SK-N-SH (cell line): ENCODE measurements at regions not wholly inside any gene's neighbourhood (a gene's known extent, or its start where the extent isn't known, plus 50 kb on each side); places are given as distances from the start of the nearest gene placed in this dataset.

Experiments used
- CTCF ChIA-PET: fragments of 300-600, 350-600 bp; formaldehyde crosslinking; extraction: SDS; loops from one replicate; lab custom pipeline; 2021; lab: Yijun Ruan, JAX
- POLR2A ChIA-PET: fragments of 350-600 bp; sonication (Branson Sonifier 250); formaldehyde crosslinking; extraction: SDS; loops from one replicate; lab custom pipeline; 2020; ENCODE audit warnings: antibody characterized with exemption, inconsistent platforms; lab: Yijun Ruan, JAX
- DNase-seq: peaks from one replicate; pipeline ENCODE4 v3.0.0; 2012
- H2AFZ ChIP-seq: fragments of 200-600 bp; sonication (generic); 2 replicates; pipeline ENCODE4 v1.8.1; 2016; ENCODE audit warnings: antibody characterized with exemption, mild to moderate bottlenecking, low read depth
- H3F3A ChIP-seq: fragments of 200-600 bp; sonication (generic); replicated peaks from 2 replicates; pipeline ENCODE3; 2016; ENCODE audit warnings: antibody characterized with exemption, mild to moderate bottlenecking; ENCODE audit not compliant: insufficient read depth
- H3K27ac ChIP-seq, 2 experiments: fragments of 200-500 bp in 1 of 2; fragments of 200-600 bp in 1 of 2; sonication (Bioruptor generic) in 1 of 2; sonication (generic), shearing (Covaris generic) in 1 of 2; 2 replicates each; pipeline versions ENCODE4 v1.5.1 to v1.6.1; 2014 to 2016; ENCODE audit warnings: low read depth in 2 of 2, inconsistent platforms in 1 of 2, low read length in 1 of 2, mild to moderate bottlenecking in 1 of 2, mixed read lengths in 1 of 2
- H3K27me3 ChIP-seq: fragments of 200-600 bp; sonication (generic), shearing (Covaris generic); 2 replicates; pipeline ENCODE4 v1.6.1; 2016; ENCODE audit warnings: mixed run types; ENCODE audit not compliant: insufficient read depth
- H3K36me3 ChIP-seq, 2 experiments: fragments of 200-500 bp in 1 of 2; fragments of 200-600 bp in 1 of 2; sonication (Bioruptor generic) in 1 of 2; sonication (generic) in 1 of 2; replicated peaks in 1 of 2; 2 replicates each; pipeline versions ENCODE3 to v1.5.1; 2014 to 2016; ENCODE audit warnings: low read length in 1 of 2, mild to moderate bottlenecking in 1 of 2; ENCODE audit not compliant: insufficient read depth in 2 of 2, control insufficient read depth in 1 of 2
- H3K4me1 ChIP-seq, 2 experiments: fragments of 200-500 bp in 1 of 2; fragments of 200-600 bp in 1 of 2; sonication (Bioruptor generic) in 1 of 2; sonication (generic), shearing (Covaris generic) in 1 of 2; 2 replicates each; pipeline versions ENCODE4 v1.5.1 to v1.6.1; 2014 to 2016; ENCODE audit warnings: low read depth in 1 of 2, low read length in 1 of 2, mixed run types in 1 of 2; ENCODE audit not compliant: insufficient read depth in 2 of 2, control insufficient read depth in 1 of 2
- H3K4me2 ChIP-seq: fragments of 200-600 bp; sonication (generic), shearing (Covaris generic); 2 replicates; pipeline ENCODE4 v1.6.1; 2017; ENCODE audit warnings: mixed run types
- H3K4me3 ChIP-seq, 2 experiments: fragments of 200-500 bp in 1 of 2; fragments of 200-600 bp in 1 of 2; sonication (Bioruptor generic) in 1 of 2; sonication (generic), shearing (Covaris generic) in 1 of 2; 2 replicates each; pipeline versions ENCODE4 v1.5.1 to v1.8.1; 2014 to 2016; ENCODE audit warnings: low read depth in 2 of 2, inconsistent platforms in 1 of 2, low read length in 1 of 2, mild to moderate bottlenecking in 1 of 2, mixed read lengths in 1 of 2, moderate library complexity in 1 of 2
- H3K79me2 ChIP-seq: fragments of 200-600 bp; sonication (generic); 2 replicates; pipeline ENCODE4 v1.8.1; 2017; ENCODE audit warnings: mild to moderate bottlenecking; ENCODE audit not compliant: insufficient read depth
- H3K9ac ChIP-seq: fragments of 200-600 bp; sonication (generic); 2 replicates; pipeline ENCODE4 v1.6.1; 2017; ENCODE audit warnings: mixed run types
- H3K9me2 ChIP-seq: fragments of 200-600 bp; sonication (generic); 2 replicates; pipeline ENCODE4 v1.6.1; 2017; ENCODE audit warnings: mixed run types
- H3K9me3 ChIP-seq: fragments of 200-600 bp; sonication (generic); 2 replicates; pipeline ENCODE4 v1.6.1; 2017; ENCODE audit warnings: mixed run types, mild to moderate bottlenecking, moderate library complexity
- H4K20me1 ChIP-seq: fragments of 200-600 bp; sonication (generic); 2 replicates; pipeline ENCODE4 v1.6.1; 2017; ENCODE audit warnings: mild to moderate bottlenecking, mixed run types; ENCODE audit not compliant: insufficient read depth
- CHD2 ChIP-seq: fragments of 150-350 bp; IDR thresholded peaks from 2 replicates; pipeline ENCODE4 v1.6.1; 2018; ENCODE audit warnings: low read length; ENCODE audit not compliant: partially characterized antibody
- EP300 ChIP-seq, 2 experiments: IDR thresholded peaks; 2 replicates each; pipeline versions ENCODE4 v1.4.0 to v1.6.1; 2012; ENCODE audit warnings: borderline replicate concordance in 1 of 2, low read depth in 1 of 2, low read length in 1 of 2
- EZH2phosphoT487 ChIP-seq: fragments of 200-600 bp; sonication (generic); IDR thresholded peaks from 2 replicates; pipeline ENCODE4 v1.6.1; 2017; ENCODE audit warnings: low read depth, mixed run types, mild to moderate bottlenecking, antibody characterized with exemption, moderate library complexity, borderline replicate concordance
- GABPA ChIP-seq: IDR thresholded peaks from 2 replicates; pipeline ENCODE4 v1.4.0; 2012; ENCODE audit warnings: low read depth, mild to moderate bottlenecking
- GATA2 ChIP-seq: sonication (generic); formaldehyde crosslinking; IDR thresholded peaks from 2 replicates; pipeline ENCODE4 v1.5.0; 2020; ENCODE audit warnings: mild to moderate bottlenecking, missing genetic modification reagents
- JUND ChIP-seq: IDR thresholded peaks from 2 replicates; pipeline ENCODE4 v1.4.0; 2012
- MXI1 ChIP-seq: IDR thresholded peaks from 2 replicates; pipeline ENCODE4 v1.6.1; 2012; ENCODE audit warnings: mild to moderate bottlenecking, low read depth, low read length, improper control_type of control experiment
- NFIC ChIP-seq: IDR thresholded peaks from 2 replicates; pipeline ENCODE4 v1.4.0; 2012; ENCODE audit warnings: borderline replicate concordance
- RAD21 ChIP-seq: IDR thresholded peaks from 2 replicates; pipeline ENCODE4 v1.6.1; 2012; ENCODE audit warnings: mild to moderate bottlenecking, low read length
- REST ChIP-seq: IDR thresholded peaks from 2 replicates; pipeline ENCODE4 v1.6.1; 2012; ENCODE audit warnings: mild to moderate bottlenecking, low read depth, low read length, moderate library complexity
- SIN3A ChIP-seq: IDR thresholded peaks from 2 replicates; pipeline ENCODE4 v1.6.1; 2012; ENCODE audit warnings: low read depth, mild to moderate bottlenecking, low read length, moderate library complexity, borderline replicate concordance
- USF1 ChIP-seq: IDR thresholded peaks from 2 replicates; pipeline ENCODE4 v1.4.0; 2012; ENCODE audit warnings: low read depth, borderline replicate concordance
- USF2 ChIP-seq: fragments of 150-350 bp; IDR thresholded peaks from 2 replicates; pipeline ENCODE4 v1.6.1; 2017; ENCODE audit warnings: antibody characterized with exemption, low read length, low read depth, borderline replicate concordance
- WGBS: methylation state at CpG from one replicate; pipeline ENCODE4 v1.1.6; 2017; ENCODE audit warnings: low lambda C conversion rate; 5-methylcytosine and 5-hydroxymethylcytosine counted together
- TF ChIP-seq, protein P1 (sequence below): fragments of 200-600 bp; sonication (generic); IDR thresholded peaks from 2 replicates; pipeline ENCODE4 v1.6.1; 2017; ENCODE audit warnings: antibody characterized with exemption, mild to moderate bottlenecking, moderate library complexity
- TF ChIP-seq, protein P2 (sequence below): IDR thresholded peaks from 2 replicates; pipeline ENCODE4 v1.4.0; 2012; ENCODE audit warnings: low read depth
- TF ChIP-seq, protein P3 (sequence below): IDR thresholded peaks from 2 replicates; pipeline ENCODE4; 2012

DNA sequence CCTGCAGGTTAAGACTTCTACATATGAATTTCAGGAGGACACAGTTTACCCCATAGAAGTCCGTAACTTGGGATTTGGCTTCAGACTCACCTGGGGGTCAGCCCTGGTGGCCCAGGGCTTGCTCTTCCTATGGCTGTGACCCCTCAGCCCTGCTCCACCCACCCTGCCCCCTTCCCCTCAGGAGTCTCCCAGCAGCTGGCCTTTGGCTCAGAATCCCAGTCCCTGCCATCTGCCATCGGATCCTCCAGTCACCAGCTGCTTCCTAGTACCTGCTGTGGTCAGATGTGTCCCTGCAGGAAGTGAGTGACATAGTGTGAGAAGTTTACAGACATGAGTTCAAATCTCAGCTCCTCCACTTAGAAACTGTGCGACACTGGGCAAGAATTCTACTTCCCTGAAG is 332.6 kb downstream of the NPHP4 start:
- H3K27me3 ChIP-seq: no peaks in the 10 kb centered on the region
- H3K9me2 ChIP-seq: no peaks in the 10 kb centered on the region

More for the DNA sequence above, 332.6 kb downstream of the NPHP4 start:
- no peaks in the 10 kb centered on the region for H3K36me3 ChIP-seq
- DNase-seq: no peak
- TF ChIP-seq, protein P1, sequence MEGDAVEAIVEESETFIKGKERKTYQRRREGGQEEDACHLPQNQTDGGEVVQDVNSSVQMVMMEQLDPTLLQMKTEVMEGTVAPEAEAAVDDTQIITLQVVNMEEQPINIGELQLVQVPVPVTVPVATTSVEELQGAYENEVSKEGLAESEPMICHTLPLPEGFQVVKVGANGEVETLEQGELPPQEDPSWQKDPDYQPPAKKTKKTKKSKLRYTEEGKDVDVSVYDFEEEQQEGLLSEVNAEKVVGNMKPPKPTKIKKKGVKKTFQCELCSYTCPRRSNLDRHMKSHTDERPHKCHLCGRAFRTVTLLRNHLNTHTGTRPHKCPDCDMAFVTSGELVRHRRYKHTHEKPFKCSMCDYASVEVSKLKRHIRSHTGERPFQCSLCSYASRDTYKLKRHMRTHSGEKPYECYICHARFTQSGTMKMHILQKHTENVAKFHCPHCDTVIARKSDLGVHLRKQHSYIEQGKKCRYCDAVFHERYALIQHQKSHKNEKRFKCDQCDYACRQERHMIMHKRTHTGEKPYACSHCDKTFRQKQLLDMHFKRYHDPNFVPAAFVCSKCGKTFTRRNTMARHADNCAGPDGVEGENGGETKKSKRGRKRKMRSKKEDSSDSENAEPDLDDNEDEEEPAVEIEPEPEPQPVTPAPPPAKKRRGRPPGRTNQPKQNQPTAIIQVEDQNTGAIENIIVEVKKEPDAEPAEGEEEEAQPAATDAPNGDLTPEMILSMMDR: no peak
- no peak for TF ChIP-seq CHD2
- TF ChIP-seq, protein P2, sequence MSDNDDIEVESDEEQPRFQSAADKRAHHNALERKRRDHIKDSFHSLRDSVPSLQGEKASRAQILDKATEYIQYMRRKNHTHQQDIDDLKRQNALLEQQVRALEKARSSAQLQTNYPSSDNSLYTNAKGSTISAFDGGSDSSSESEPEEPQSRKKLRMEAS: no peak
- TF ChIP-seq JUND: no peak
- no peak for TF ChIP-seq EZH2phosphoT487
- TF ChIP-seq, protein P3, sequence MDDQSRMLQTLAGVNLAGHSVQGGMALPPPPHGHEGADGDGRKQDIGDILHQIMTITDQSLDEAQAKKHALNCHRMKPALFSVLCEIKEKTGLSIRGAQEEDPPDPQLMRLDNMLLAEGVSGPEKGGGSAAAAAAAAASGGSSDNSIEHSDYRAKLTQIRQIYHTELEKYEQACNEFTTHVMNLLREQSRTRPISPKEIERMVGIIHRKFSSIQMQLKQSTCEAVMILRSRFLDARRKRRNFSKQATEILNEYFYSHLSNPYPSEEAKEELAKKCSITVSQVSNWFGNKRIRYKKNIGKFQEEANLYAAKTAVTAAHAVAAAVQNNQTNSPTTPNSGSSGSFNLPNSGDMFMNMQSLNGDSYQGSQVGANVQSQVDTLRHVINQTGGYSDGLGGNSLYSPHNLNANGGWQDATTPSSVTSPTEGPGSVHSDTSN: no peak
- no peak for TF ChIP-seq USF2
- TF ChIP-seq EP300 (IDR thresholded peaks at IDR 0.05; ENCODE audit: borderline replicate concordance in 1 of 2, low read depth in 1 of 2, low read length in 1 of 2): no peak
- no peak for TF ChIP-seq MXI1
- TF ChIP-seq RAD21: no peak
- TF ChIP-seq REST: no peak
- no peak for TF ChIP-seq SIN3A
- TF ChIP-seq USF1: no peak
- no peak for TF ChIP-seq GATA2 (CRISPR knock-in tag)
- no peak for TF ChIP-seq GABPA
- no peak for TF ChIP-seq NFIC
- TF ChIP-seq, all 33 proteins: peak for 0
- Histone ChIP-seq H3K4me1 (no peaks in the 10 kb centered on the region; a peak in 1 of 4 replicates), H4K20me1 (no peaks in the 10 kb centered on the region), H3K27ac (no peak overlapping the region), H3K9me3 (no peaks in the 10 kb centered on the region), H3K79me2 (no peaks in the 10 kb centered on the region), H3K9ac (no peak overlapping the region), H3F3A (no peaks in the 10 kb centered on the region), H2AFZ (no peak overlapping the region), H3K4me3 (no peak overlapping the region), H3K4me2 (no peak overlapping the region)
- CTCF ChIA-PET: interaction anchor here (0.8 kb wide), 1 partner anchor 90 kb away, joined by 3 read pairs; no protein-coding TSS in a partner anchor
- 53% methylated on average over 2 of the region's 3 CpGs for WGBS
- POLR2A ChIA-PET: no interaction called here
